ENCODE measurements at regions not wholly inside any gene's neighbourhood (a gene's known extent, or its start where the extent isn't known, plus 50 kb on each side); places are given as distances from the start of the nearest gene placed in this dataset.

GRCh38 chr1:90780981-90781380 lies 63.9 kb upstream of the BARHL2 start:
- TF ChIP-seq CTCF (IDR thresholded peaks at IDR 0.05) (no peak), EZH2 (IDR thresholded peaks at IDR 0.05) (no peak), EZH2phosphoT487 (IDR thresholded peaks at IDR 0.05) (no peak)
